ENCODE measurements at regions not wholly inside any gene's neighbourhood (a gene's known extent, or its start where the extent isn't known, plus 50 kb on each side); places are given as distances from the start of the nearest gene placed in this dataset.

DNA sequence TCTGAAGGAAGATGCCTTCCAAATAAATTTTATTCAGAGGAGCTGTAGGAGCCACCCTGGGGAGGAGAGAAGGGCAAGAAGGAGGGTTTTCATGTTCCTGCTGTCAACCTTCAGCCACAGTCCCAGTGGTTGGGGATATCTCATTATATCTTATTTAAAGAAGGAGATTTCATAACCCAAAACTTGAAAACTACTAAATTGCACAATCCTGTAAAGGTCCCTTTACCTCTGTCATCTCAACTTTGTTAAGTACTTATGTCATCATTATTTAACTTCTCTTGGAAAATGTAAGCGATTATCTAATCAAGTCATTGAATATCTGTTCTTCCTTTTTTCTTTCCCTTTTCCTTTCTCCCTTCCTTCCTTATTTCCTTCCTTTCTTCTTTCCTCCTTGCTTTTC lies 794.5 kb upstream of the IGFBP3 start:
- no peaks in the 10 kb centered on the region for H3K36me3 ChIP-seq (ENCODE audit: insufficient read depth)
- TF ChIP-seq, protein P1, sequence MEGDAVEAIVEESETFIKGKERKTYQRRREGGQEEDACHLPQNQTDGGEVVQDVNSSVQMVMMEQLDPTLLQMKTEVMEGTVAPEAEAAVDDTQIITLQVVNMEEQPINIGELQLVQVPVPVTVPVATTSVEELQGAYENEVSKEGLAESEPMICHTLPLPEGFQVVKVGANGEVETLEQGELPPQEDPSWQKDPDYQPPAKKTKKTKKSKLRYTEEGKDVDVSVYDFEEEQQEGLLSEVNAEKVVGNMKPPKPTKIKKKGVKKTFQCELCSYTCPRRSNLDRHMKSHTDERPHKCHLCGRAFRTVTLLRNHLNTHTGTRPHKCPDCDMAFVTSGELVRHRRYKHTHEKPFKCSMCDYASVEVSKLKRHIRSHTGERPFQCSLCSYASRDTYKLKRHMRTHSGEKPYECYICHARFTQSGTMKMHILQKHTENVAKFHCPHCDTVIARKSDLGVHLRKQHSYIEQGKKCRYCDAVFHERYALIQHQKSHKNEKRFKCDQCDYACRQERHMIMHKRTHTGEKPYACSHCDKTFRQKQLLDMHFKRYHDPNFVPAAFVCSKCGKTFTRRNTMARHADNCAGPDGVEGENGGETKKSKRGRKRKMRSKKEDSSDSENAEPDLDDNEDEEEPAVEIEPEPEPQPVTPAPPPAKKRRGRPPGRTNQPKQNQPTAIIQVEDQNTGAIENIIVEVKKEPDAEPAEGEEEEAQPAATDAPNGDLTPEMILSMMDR (conservative IDR thresholded peaks at IDR 0.05; ENCODE audit: low read depth, low read length): no peak
- no peaks in the 10 kb centered on the region for H3K4me1 ChIP-seq (ENCODE audit: low read depth, poor library complexity, severe bottlenecking)
- H3K4me2 ChIP-seq: no peak overlapping the region
- no peak overlapping the region for H3K4me3 ChIP-seq (IDR thresholded peaks at IDR 0.05; ENCODE audit: insufficient read depth, low read depth, low read length)
- no peak overlapping the region for H3K9ac ChIP-seq
- no peaks in the 10 kb centered on the region for H3K27me3 ChIP-seq (ENCODE audit: insufficient read depth, low read depth)
- H3K79me2 ChIP-seq (ENCODE audit: insufficient read depth, low read depth): no peaks in the 10 kb centered on the region
- no peaks in the 10 kb centered on the region for H4K20me1 ChIP-seq (ENCODE audit: insufficient read depth)
- no peak overlapping the region for H2AFZ ChIP-seq (ENCODE audit: low read depth)
- no peak overlapping the region for H3K27ac ChIP-seq

DNA sequence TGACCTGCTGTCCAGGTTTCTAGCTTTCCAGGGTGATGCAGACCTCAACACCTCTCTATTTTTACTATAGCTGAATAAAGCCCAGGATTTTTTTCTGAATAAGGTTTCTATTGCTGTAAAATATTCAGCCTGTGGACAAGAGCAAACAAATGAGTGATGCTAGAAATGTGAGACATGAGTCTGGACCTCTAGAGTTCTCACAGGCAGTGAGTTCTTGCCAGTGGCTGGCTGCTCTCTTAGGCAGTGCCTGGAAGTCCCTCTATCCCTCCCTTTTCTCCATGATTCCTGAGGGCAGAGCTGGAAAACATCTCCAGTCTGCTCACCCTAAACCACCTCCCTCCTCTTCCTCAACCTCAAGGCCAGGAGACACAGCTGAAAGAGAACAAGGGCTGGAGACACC lies 793.8 kb upstream of the IGFBP3 start:
- no peak overlapping the region for H3K4me2 ChIP-seq
- no peaks in the 10 kb centered on the region for H3K79me2 ChIP-seq (ENCODE audit: insufficient read depth, low read depth)
- no peaks in the 10 kb centered on the region for H3K36me3 ChIP-seq (ENCODE audit: insufficient read depth)
- TF ChIP-seq, protein P1 (conservative IDR thresholded peaks at IDR 0.05; ENCODE audit: low read depth, low read length): no peak
- H3K27me3 ChIP-seq (ENCODE audit: insufficient read depth, low read depth): no peaks in the 10 kb centered on the region
- no peak overlapping the region for H2AFZ ChIP-seq (ENCODE audit: low read depth)
- no peaks in the 10 kb centered on the region for H3K4me1 ChIP-seq (ENCODE audit: low read depth, poor library complexity, severe bottlenecking)
- no peaks in the 10 kb centered on the region for H4K20me1 ChIP-seq (ENCODE audit: insufficient read depth)
- H3K27ac ChIP-seq: no peak overlapping the region
- H3K9ac ChIP-seq: no peak overlapping the region
- no peak overlapping the region for H3K4me3 ChIP-seq (IDR thresholded peaks at IDR 0.05; ENCODE audit: insufficient read depth, low read depth, low read length)

DNA sequence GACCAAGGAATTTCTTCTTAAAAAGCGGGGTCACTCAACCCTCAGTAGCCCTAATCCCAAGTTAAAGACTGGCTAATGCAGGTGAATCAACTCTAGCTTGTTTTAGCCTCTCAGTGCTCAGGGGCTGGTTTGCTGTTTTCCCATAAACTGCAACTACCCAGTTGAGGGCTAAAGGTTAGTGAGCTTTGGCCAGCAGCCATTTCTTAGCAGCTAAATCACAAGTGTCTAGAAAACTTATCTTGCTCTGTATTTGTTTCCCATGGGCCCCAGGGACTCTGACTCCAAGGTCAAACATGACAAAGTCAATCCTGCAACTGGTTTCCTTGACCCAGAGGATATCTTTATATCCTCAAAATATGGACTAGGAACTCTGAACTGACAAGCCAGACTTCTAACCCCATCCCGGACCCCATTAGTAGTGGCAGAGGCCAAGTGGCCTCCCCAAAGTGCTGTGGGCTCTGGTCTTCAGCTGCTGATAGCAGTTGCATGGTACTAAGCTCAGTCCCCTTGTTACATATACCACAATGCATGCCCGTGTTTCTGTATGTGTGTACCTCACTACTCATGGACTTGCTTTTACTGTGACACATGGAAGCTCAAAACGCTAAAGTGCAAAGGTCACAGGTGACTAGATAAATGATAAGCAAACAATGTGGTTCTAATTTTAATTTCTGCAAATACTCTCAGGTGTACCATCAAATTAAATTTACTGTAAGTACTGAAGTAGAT lies 793.0 kb upstream of the IGFBP3 start:
- Histone ChIP-seq H3K4me2 (no peak overlapping the region), H3K9ac (no peak overlapping the region), H3K27me3 (ENCODE audit: insufficient read depth, low read depth) (no peaks in the 10 kb centered on the region), H3K79me2 (ENCODE audit: insufficient read depth, low read depth) (no peaks in the 10 kb centered on the region), H2AFZ (ENCODE audit: low read depth) (no peak overlapping the region), H3K27ac (no peak overlapping the region), H3K4me3 (IDR thresholded peaks at IDR 0.05; ENCODE audit: insufficient read depth, low read depth, low read length) (no peak overlapping the region), H3K36me3 (ENCODE audit: insufficient read depth) (no peaks in the 10 kb centered on the region), H3K4me1 (ENCODE audit: low read depth, poor library complexity, severe bottlenecking) (no peaks in the 10 kb centered on the region), H4K20me1 (ENCODE audit: insufficient read depth) (no peaks in the 10 kb centered on the region)
- TF ChIP-seq, protein P1 (conservative IDR thresholded peaks at IDR 0.05; ENCODE audit: low read depth, low read length): no peak

DNA sequence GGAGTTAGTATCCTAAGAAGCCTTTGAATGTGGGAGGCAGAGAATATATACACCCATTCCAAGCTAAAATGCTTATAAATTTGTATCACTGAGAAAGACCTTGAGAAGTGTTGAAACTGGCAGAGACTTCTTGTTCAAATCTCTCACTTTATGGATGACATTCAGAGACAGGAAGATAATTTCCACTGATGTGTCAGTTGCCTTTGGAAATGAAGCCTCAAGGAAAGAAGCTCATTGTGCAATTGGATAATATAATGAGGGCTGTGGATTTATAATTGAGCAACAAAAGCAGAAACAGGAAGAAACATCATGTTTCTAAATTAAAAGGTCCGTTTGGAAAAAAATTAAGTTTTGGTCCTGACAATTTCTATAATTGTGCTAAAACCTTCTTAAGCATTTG lies 789.9 kb upstream of the IGFBP3 start:
- no peak overlapping the region for H3K27ac ChIP-seq
- no peaks in the 10 kb centered on the region for H3K79me2 ChIP-seq (ENCODE audit: insufficient read depth, low read depth)
- no peak overlapping the region for H2AFZ ChIP-seq (ENCODE audit: low read depth)
- H3K4me2 ChIP-seq: no peak overlapping the region
- no peaks in the 10 kb centered on the region for H3K27me3 ChIP-seq (ENCODE audit: insufficient read depth, low read depth)
- H3K4me1 ChIP-seq (ENCODE audit: low read depth, poor library complexity, severe bottlenecking): no peaks in the 10 kb centered on the region
- no peaks in the 10 kb centered on the region; the same call in 1 of the 2 replicates for H3K36me3 ChIP-seq (ENCODE audit: insufficient read depth)
- no peaks in the 10 kb centered on the region for H4K20me1 ChIP-seq (ENCODE audit: insufficient read depth)
- TF ChIP-seq, protein P1 (conservative IDR thresholded peaks at IDR 0.05; ENCODE audit: low read depth, low read length): no peak
- H3K9ac ChIP-seq: no peak overlapping the region
- H3K4me3 ChIP-seq (IDR thresholded peaks at IDR 0.05; ENCODE audit: insufficient read depth, low read depth, low read length): no peak overlapping the region
